GM12891 (cell line): ENCODE measurements at regions not wholly inside any gene's neighbourhood (a gene's known extent, or its start where the extent isn't known, plus 50 kb on each side); places are given as distances from the start of the nearest gene placed in this dataset.

ENCODE experiments used
- POLR2A ChIP-seq: IDR thresholded peaks from 2 replicates; pipeline ENCODE4 v1.6.1; 2011; ENCODE audit warnings: low read depth, low read length, control low read depth
- TAF1 ChIP-seq: IDR thresholded peaks from 2 replicates; pipeline ENCODE4 v1.6.1; 2011; ENCODE audit warnings: low read depth, low read length, control low read depth

DNA sequence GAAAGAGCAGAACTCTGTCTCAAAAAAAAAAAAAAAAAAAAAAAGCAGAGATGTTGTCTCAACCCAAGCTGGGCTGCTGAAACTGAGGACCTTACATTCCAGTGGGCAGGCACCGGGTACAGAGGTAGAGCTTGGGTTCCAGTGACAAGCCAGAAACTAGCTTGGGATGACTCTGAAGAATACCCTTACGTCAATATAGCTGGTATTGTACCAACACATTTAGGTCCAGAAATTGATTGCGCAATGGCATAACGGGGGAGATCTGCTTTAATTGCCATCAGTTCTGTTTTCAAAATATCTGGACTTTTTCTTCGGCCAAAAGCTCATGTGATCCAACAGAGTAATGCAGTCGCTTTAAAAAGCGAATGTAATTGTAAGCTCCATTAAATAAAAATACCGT lies 103.1 kb upstream of the UBL3 start:
- no peak for TF ChIP-seq TAF1
- no peak for TF ChIP-seq POLR2A
